IPS-15b (cell line): ENCODE measurements at regions not wholly inside any gene's neighbourhood (a gene's known extent, or its start where the extent isn't known, plus 50 kb on each side); places are given as distances from the start of the nearest gene placed in this dataset.

Experiments used
- H3K27me3 ChIP-seq: one replicate; pipeline ENCODE4 v1.6.1; 2013; ENCODE audit warnings: low read length; ENCODE audit not compliant: control insufficient read depth, insufficient read depth
- H3K36me3 ChIP-seq: one replicate; pipeline ENCODE4 v1.6.1; 2013; ENCODE audit warnings: low read length; ENCODE audit not compliant: control insufficient read depth, insufficient read depth
- H3K4me1 ChIP-seq: one replicate; pipeline ENCODE4 v1.6.1; 2013; ENCODE audit warnings: mild to moderate bottlenecking, low read length; ENCODE audit not compliant: control insufficient read depth, insufficient read depth
- H3K4me3 ChIP-seq: one replicate; pipeline ENCODE4 v1.5.1; 2013; ENCODE audit warnings: low read depth, low read length
- H3K9ac ChIP-seq: one replicate; pipeline ENCODE4 v1.6.1; 2013; ENCODE audit warnings: low read depth, mild to moderate bottlenecking, low read length
- H3K9me3 ChIP-seq: one replicate; pipeline ENCODE4 v1.6.1; 2013; ENCODE audit warnings: mild to moderate bottlenecking, low read length; ENCODE audit not compliant: control insufficient read depth, insufficient read depth

- Histone ChIP-seq H3K4me1 (no peaks in the 10 kb centered on the region), H3K9ac (no peak overlapping the region)
Measured at GRCh38 chr18:43574974-43575373, 297.7 kb upstream of the SYT4 start.

GRCh38 chr18:43578211-43578610 is 300.9 kb upstream of the SYT4 start:
- Histone ChIP-seq H3K36me3 (no peaks in the 10 kb centered on the region), H3K27me3 (no peaks in the 10 kb centered on the region), H3K9ac (no peak overlapping the region), H3K4me1 (no peaks in the 10 kb centered on the region), H3K4me3 (no peak overlapping the region), H3K9me3 (no peaks in the 10 kb centered on the region)

More at GRCh38 chr18:43574974-43575373, 297.7 kb upstream of the SYT4 start:
- no peak overlapping the region for H3K4me3 ChIP-seq
- H3K36me3 ChIP-seq = no peaks in the 10 kb centered on the region
- H3K27me3 ChIP-seq = no peaks in the 10 kb centered on the region
- no peaks in the 10 kb centered on the region for H3K9me3 ChIP-seq

- no peaks in the 10 kb centered on the region for H3K9me3 ChIP-seq
- no peak overlapping the region for H3K9ac ChIP-seq
- no peak overlapping the region for H3K4me3 ChIP-seq
- no peaks in the 10 kb centered on the region for H3K4me1 ChIP-seq
- no peaks in the 10 kb centered on the region for H3K27me3 ChIP-seq
- H3K36me3 ChIP-seq = no peaks in the 10 kb centered on the region
Measured at GRCh38 chr18:43578706-43579105, 301.4 kb upstream of the SYT4 start.

GRCh38 chr18:43581936-43582519 is 304.7 kb upstream of the SYT4 start:
- H3K4me1 ChIP-seq = no peaks in the 10 kb centered on the region
- H3K36me3 ChIP-seq = no peaks in the 10 kb centered on the region
- H3K27me3 ChIP-seq = no peaks in the 10 kb centered on the region
- no peak overlapping the region for H3K9ac ChIP-seq
- no peaks in the 10 kb centered on the region for H3K9me3 ChIP-seq
- H3K4me3 ChIP-seq = no peak overlapping the region

- H3K27me3 ChIP-seq = no peaks in the 10 kb centered on the region
- no peaks in the 10 kb centered on the region for H3K4me1 ChIP-seq
- H3K9me3 ChIP-seq = no peaks in the 10 kb centered on the region
- no peak overlapping the region for H3K9ac ChIP-seq
- H3K4me3 ChIP-seq = no peak overlapping the region
- no peaks in the 10 kb centered on the region for H3K36me3 ChIP-seq
Measured at GRCh38 chr18:43587538-43588153, 310.4 kb upstream of the SYT4 start.

- H3K27me3 ChIP-seq = no peaks in the 10 kb centered on the region
- H3K4me3 ChIP-seq = no peak overlapping the region
- no peak overlapping the region for H3K9ac ChIP-seq
- H3K4me1 ChIP-seq = no peaks in the 10 kb centered on the region
- H3K9me3 ChIP-seq = no peaks in the 10 kb centered on the region
- H3K36me3 ChIP-seq = no peaks in the 10 kb centered on the region
Measured at GRCh38 chr18:43588838-43589237, 311.5 kb upstream of the SYT4 start.

- H3K27me3 ChIP-seq = no peaks in the 10 kb centered on the region
- no peaks in the 10 kb centered on the region for H3K36me3 ChIP-seq
- no peaks in the 10 kb centered on the region for H3K4me1 ChIP-seq
- H3K4me3 ChIP-seq = no peak overlapping the region
- no peak overlapping the region for H3K9ac ChIP-seq
- H3K9me3 ChIP-seq = no peaks in the 10 kb centered on the region
Measured at GRCh38 chr18:43589611-43590151, 312.4 kb upstream of the SYT4 start.

- Histone ChIP-seq H3K4me3 (no peak overlapping the region), H3K9ac (no peak overlapping the region), H3K27me3 (no peaks in the 10 kb centered on the region), H3K4me1 (no peaks in the 10 kb centered on the region), H3K36me3 (no peaks in the 10 kb centered on the region), H3K9me3 (no peaks in the 10 kb centered on the region)
Measured at GRCh38 chr18:43590182-43590903, 313.1 kb upstream of the SYT4 start.

GRCh38 chr18:43592269-43592668 is 315.0 kb upstream of the SYT4 start:
- Histone ChIP-seq H3K27me3 (no peaks in the 10 kb centered on the region), H3K4me3 (no peak overlapping the region), H3K36me3 (no peaks in the 10 kb centered on the region), H3K9ac (no peak overlapping the region), H3K4me1 (no peaks in the 10 kb centered on the region), H3K9me3 (no peaks in the 10 kb centered on the region)

GRCh38 chr18:43596105-43596712 is 318.9 kb upstream of the SYT4 start:
- Histone ChIP-seq H3K4me3 (no peak overlapping the region), H3K9me3 (no peaks in the 10 kb centered on the region), H3K9ac (no peak overlapping the region), H3K27me3 (no peaks in the 10 kb centered on the region), H3K36me3 (no peaks in the 10 kb centered on the region), H3K4me1 (no peaks in the 10 kb centered on the region)

- no peak overlapping the region for H3K9ac ChIP-seq
- H3K4me1 ChIP-seq = no peaks in the 10 kb centered on the region
- H3K4me3 ChIP-seq = no peak overlapping the region
- no peaks in the 10 kb centered on the region for H3K9me3 ChIP-seq
- no peaks in the 10 kb centered on the region for H3K27me3 ChIP-seq
- no peaks in the 10 kb centered on the region for H3K36me3 ChIP-seq
Measured at GRCh38 chr18:43601432-43601831, 324.1 kb upstream of the SYT4 start.
